ENCODE measurements at regions not wholly inside any gene's neighbourhood (a gene's known extent, or its start where the extent isn't known, plus 50 kb on each side); places are given as distances from the start of the nearest gene placed in this dataset.

DNA sequence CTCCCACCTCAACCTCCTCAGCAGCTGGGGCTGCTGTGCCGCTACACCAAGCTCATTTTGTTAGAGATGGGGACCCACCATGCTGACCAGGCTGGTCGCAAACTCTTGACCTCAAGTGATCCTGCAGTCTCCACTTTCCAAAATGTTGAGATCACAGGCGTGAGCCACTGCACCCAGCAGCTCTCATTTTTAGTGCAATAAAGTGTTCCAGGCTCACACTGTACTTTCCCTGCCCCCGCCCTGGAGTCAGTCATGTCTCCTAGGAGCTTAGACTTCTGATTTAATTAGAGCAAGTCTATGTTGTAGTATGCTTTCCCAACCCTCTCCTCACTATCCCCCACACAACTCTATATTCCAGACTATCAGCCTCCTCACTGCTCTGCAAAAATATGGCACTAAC, 238.0 kb upstream of the ACTBL2 start:
- H3F3A ChIP-seq (ENCODE audit: insufficient read depth, low read length), result no peaks in the 10 kb centered on the region
- TF ChIP-seq, protein P1, sequence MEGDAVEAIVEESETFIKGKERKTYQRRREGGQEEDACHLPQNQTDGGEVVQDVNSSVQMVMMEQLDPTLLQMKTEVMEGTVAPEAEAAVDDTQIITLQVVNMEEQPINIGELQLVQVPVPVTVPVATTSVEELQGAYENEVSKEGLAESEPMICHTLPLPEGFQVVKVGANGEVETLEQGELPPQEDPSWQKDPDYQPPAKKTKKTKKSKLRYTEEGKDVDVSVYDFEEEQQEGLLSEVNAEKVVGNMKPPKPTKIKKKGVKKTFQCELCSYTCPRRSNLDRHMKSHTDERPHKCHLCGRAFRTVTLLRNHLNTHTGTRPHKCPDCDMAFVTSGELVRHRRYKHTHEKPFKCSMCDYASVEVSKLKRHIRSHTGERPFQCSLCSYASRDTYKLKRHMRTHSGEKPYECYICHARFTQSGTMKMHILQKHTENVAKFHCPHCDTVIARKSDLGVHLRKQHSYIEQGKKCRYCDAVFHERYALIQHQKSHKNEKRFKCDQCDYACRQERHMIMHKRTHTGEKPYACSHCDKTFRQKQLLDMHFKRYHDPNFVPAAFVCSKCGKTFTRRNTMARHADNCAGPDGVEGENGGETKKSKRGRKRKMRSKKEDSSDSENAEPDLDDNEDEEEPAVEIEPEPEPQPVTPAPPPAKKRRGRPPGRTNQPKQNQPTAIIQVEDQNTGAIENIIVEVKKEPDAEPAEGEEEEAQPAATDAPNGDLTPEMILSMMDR (IDR thresholded peaks at IDR 0.05; ENCODE audit: low read length), result no peak
- TF ChIP-seq EZH2 (optimal IDR thresholded peaks at IDR 0.05; ENCODE audit: low read depth, low read length) (no peak), EZH2phosphoT487 (IDR thresholded peaks at IDR 0.05; ENCODE audit: low read length) (no peak)

DNA sequence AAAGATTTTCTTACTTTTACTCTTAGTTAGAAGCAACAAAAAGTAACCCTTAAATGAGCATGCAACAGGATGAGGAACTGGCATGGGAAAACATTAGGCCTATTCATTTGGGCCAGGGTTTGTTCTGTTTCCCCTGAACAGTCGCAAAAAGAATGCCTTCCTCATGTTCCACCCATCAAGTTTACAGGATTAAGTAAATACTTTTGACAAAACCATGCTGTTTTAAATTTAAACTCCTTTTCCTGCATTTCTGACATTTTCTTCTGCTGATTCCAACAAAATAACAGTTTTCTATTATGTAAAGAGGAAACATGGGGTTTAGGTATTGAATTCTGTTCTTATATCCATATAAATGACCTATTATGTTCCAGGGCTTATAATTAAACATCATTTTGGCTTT, 236.6 kb upstream of the ACTBL2 start:
- Histone ChIP-seq H3K9me3 (replicated peaks; ENCODE audit: insufficient read depth, low read length) (no peaks in the 10 kb centered on the region), H3K79me2 (ENCODE audit: low read length) (no peaks in the 10 kb centered on the region), H3K4me2 (ENCODE audit: low read depth, low read length) (no peak overlapping the region), H3F3A (ENCODE audit: insufficient read depth, low read length) (no peaks in the 10 kb centered on the region), H4K20me1 (ENCODE audit: insufficient read depth, low read length) (no peaks in the 10 kb centered on the region), H3K27me3 (replicated peaks; ENCODE audit: insufficient read depth, low read length) (no peaks in the 10 kb centered on the region), H3K27ac (ENCODE audit: low read length) (no peak overlapping the region), H2AFZ (ENCODE audit: low read length) (no peak overlapping the region), H3K9ac (ENCODE audit: low read length) (no peak overlapping the region), H3K9me2 (replicated peaks; ENCODE audit: insufficient read depth, low read length) (no peaks in the 10 kb centered on the region), H3K36me3 (replicated peaks; ENCODE audit: insufficient read depth, low read length) (no peaks in the 10 kb centered on the region), H3K4me3 (ENCODE audit: low read length) (no peak overlapping the region), H3K4me1 (ENCODE audit: low read length) (no peaks in the 10 kb centered on the region)
- TF ChIP-seq, protein P1 (IDR thresholded peaks at IDR 0.05; ENCODE audit: low read length), result no peak
- TF ChIP-seq EZH2 (optimal IDR thresholded peaks at IDR 0.05; ENCODE audit: low read depth, low read length), result no peak
- TF ChIP-seq EZH2phosphoT487 (IDR thresholded peaks at IDR 0.05; ENCODE audit: low read length), result no peak
- DNase-seq, result no peak

More for the DNA sequence above, 238.0 kb upstream of the ACTBL2 start:
- Histone ChIP-seq H4K20me1 (ENCODE audit: insufficient read depth, low read length) (no peaks in the 10 kb centered on the region), H3K79me2 (ENCODE audit: low read length) (no peaks in the 10 kb centered on the region), H3K27me3 (replicated peaks; ENCODE audit: insufficient read depth, low read length) (no peaks in the 10 kb centered on the region), H3K4me3 (ENCODE audit: low read length) (no peak overlapping the region), H2AFZ (ENCODE audit: low read length) (no peak overlapping the region), H3K9ac (ENCODE audit: low read length) (no peak overlapping the region), H3K4me2 (ENCODE audit: low read depth, low read length) (no peak overlapping the region), H3K9me3 (replicated peaks; ENCODE audit: insufficient read depth, low read length) (no peaks in the 10 kb centered on the region), H3K9me2 (replicated peaks; ENCODE audit: insufficient read depth, low read length) (no peaks in the 10 kb centered on the region), H3K4me1 (ENCODE audit: low read length) (no peaks in the 10 kb centered on the region), H3K36me3 (replicated peaks; ENCODE audit: insufficient read depth, low read length) (no peaks in the 10 kb centered on the region), H3K27ac (ENCODE audit: low read length) (no peak overlapping the region)
- DNase-seq, result no peak

DNA sequence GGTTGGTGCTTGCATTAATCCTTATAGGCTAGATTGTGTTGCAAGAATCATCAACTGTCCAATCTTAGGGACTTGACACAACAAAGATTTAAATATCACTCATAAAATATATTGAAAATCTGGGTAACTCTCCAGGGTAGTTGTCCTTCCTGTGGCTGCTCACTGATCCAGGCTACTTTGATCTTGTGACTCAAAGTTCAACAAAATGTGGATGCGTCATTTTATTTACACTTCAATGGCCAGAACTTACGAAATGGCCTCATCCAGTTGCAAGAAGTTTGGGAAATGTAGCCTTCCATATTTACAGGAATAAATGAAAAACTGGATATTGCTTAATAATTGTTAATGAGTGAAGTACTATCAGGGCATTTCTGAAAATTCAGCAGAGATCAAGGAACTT, 235.5 kb upstream of the ACTBL2 start:
- H3K9me2 ChIP-seq (replicated peaks; ENCODE audit: insufficient read depth, low read length), result no peaks in the 10 kb centered on the region
- H3K4me1 ChIP-seq (ENCODE audit: low read length), result no peaks in the 10 kb centered on the region
- H3F3A ChIP-seq (ENCODE audit: insufficient read depth, low read length), result no peaks in the 10 kb centered on the region
- H3K4me3 ChIP-seq (ENCODE audit: low read length), result no peak overlapping the region
- no peaks in the 10 kb centered on the region for H3K36me3 ChIP-seq (replicated peaks; ENCODE audit: insufficient read depth, low read length)
- no peak for TF ChIP-seq EZH2 (optimal IDR thresholded peaks at IDR 0.05; ENCODE audit: low read depth, low read length)
- no peak for TF ChIP-seq EZH2phosphoT487 (IDR thresholded peaks at IDR 0.05; ENCODE audit: low read length)
- TF ChIP-seq, protein P1 (IDR thresholded peaks at IDR 0.05; ENCODE audit: low read length), result no peak
- H3K4me2 ChIP-seq (ENCODE audit: low read depth, low read length), result no peak overlapping the region
- no peak overlapping the region for H3K9ac ChIP-seq (ENCODE audit: low read length)
- H3K79me2 ChIP-seq (ENCODE audit: low read length), result no peaks in the 10 kb centered on the region
- no peak overlapping the region for H2AFZ ChIP-seq (ENCODE audit: low read length)
- no peak overlapping the region for H3K27ac ChIP-seq (ENCODE audit: low read length)
- no peak for DNase-seq
- H3K27me3 ChIP-seq (replicated peaks; ENCODE audit: insufficient read depth, low read length), result no peaks in the 10 kb centered on the region
- no peaks in the 10 kb centered on the region for H4K20me1 ChIP-seq (ENCODE audit: insufficient read depth, low read length)
- no peaks in the 10 kb centered on the region for H3K9me3 ChIP-seq (replicated peaks; ENCODE audit: insufficient read depth, low read length)

All from MM.1S (cell line).